Body of pancreas (tissue), 4 donors: ENCODE measurements at regions not wholly inside any gene's neighbourhood (a gene's known extent, or its start where the extent isn't known, plus 50 kb on each side); places are given as distances from the start of the nearest gene placed in this dataset.

Experiments
- CTCF ChIP-seq, 7 experiments: fragments of 450-650 bp in 4 of 7; fragments of 200-600 bp in 3 of 7; sonication (generic) in 3 of 7; IDR thresholded peaks; one replicate each; pipeline ENCODE4 v1.5.1; 2016 to 2019; ENCODE audit warnings: antibody characterized with exemption in 7 of 7
- POLR2A ChIP-seq, 3 donors: fragments of 450-650 bp; IDR thresholded peaks; one replicate each; pipeline ENCODE4 v1.6.1; 2016; ENCODE audit warnings: antibody characterized with exemption in 3 of 3, mild to moderate bottlenecking in 2 of 3

DNA sequence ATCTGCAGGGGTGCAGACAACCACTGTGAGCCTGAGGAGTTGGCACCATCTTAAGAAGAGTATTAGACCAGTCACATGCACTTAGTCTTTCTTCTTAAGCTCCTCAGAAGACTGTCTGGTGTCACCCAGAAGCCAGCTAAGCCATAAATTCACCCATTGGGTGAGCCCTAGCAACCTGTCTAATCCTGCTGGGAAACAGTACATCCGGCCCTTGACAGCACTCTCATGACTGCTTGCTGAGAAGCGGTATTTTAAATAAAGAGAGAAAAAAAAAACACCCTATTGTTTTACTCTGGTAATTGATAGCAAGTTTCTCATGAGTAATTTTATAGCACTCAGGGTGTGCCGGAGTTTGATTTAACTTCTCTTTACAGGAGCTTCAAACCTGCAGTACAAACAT, 134.7 kb downstream of the SOX9 start:
- TF ChIP-seq CTCF (IDR thresholded peaks at IDR 0.05) (no peak), POLR2A (IDR thresholded peaks at IDR 0.05) (no peak)
